ENCODE measurements at regions not wholly inside any gene's neighbourhood (a gene's known extent, or its start where the extent isn't known, plus 50 kb on each side); places are given as distances from the start of the nearest gene placed in this dataset.

- in situ Hi-C loops (cut with MboI; ENCODE audit: low sequenced_read_pairs), result no loop called here
Observed at GRCh38 chr6:156420172-156420993, 356.8 kb upstream of the ARID1B start.

- in situ Hi-C loops (cut with MboI; ENCODE audit: low sequenced_read_pairs), result no loop called here
Observed at GRCh38 chr6:156419594-156419993, 357.6 kb upstream of the ARID1B start.

GRCh38 chr6:156418253-156418652, 358.9 kb upstream of the ARID1B start:
- in situ Hi-C loops (cut with MboI; ENCODE audit: low sequenced_read_pairs), result no loop called here

- in situ Hi-C loops (cut with MboI; ENCODE audit: low sequenced_read_pairs), result no loop called here
Observed at GRCh38 chr6:156416391-156416790, 360.8 kb upstream of the ARID1B start.

- in situ Hi-C loops (cut with MboI; ENCODE audit: low sequenced_read_pairs), result no loop called here
Observed at GRCh38 chr6:156413154-156413553, 364.0 kb upstream of the ARID1B start.

- in situ Hi-C loops (cut with MboI; ENCODE audit: low sequenced_read_pairs), result no loop called here
Observed at GRCh38 chr6:156410649-156411048, 366.5 kb upstream of the ARID1B start.

GRCh38 chr6:156408655-156409054, 368.5 kb upstream of the ARID1B start:
- in situ Hi-C loops (cut with MboI; ENCODE audit: low sequenced_read_pairs), result no loop called here

GRCh38 chr6:156407334-156407733, 369.8 kb upstream of the ARID1B start:
- in situ Hi-C loops (cut with MboI; ENCODE audit: low sequenced_read_pairs), result no loop called here

GRCh38 chr6:156406688-156407087, 370.5 kb upstream of the ARID1B start:
- in situ Hi-C loops (cut with MboI; ENCODE audit: low sequenced_read_pairs), result no loop called here

GRCh38 chr6:156406099-156406498, 371.1 kb upstream of the ARID1B start:
- in situ Hi-C loops (cut with MboI; ENCODE audit: low sequenced_read_pairs), result no loop called here

GRCh38 chr6:156402628-156403027, 374.6 kb upstream of the ARID1B start:
- in situ Hi-C loops (cut with MboI; ENCODE audit: low sequenced_read_pairs), result no loop called here

GRCh38 chr6:156402227-156402626, 375.0 kb upstream of the ARID1B start:
- in situ Hi-C loops (cut with MboI; ENCODE audit: low sequenced_read_pairs), result no loop called here

GRCh38 chr6:156400487-156400886, 376.7 kb upstream of the ARID1B start:
- in situ Hi-C loops (cut with MboI; ENCODE audit: low sequenced_read_pairs), result no loop called here

- in situ Hi-C loops (cut with MboI; ENCODE audit: low sequenced_read_pairs), result no loop called here
Observed at GRCh38 chr6:156398966-156399365, 378.2 kb upstream of the ARID1B start.

- in situ Hi-C loops (cut with MboI; ENCODE audit: low sequenced_read_pairs), result no loop called here
Observed at GRCh38 chr6:156398371-156398770, 378.8 kb upstream of the ARID1B start.

- in situ Hi-C loops (cut with MboI; ENCODE audit: low sequenced_read_pairs), result no loop called here
Observed at GRCh38 chr6:156396791-156397418, 380.3 kb upstream of the ARID1B start.

- in situ Hi-C loops (cut with MboI; ENCODE audit: low sequenced_read_pairs), result no loop called here
Observed at GRCh38 chr6:156396068-156396771, 381.0 kb upstream of the ARID1B start.

- in situ Hi-C loops (cut with MboI; ENCODE audit: low sequenced_read_pairs), result no loop called here
Observed at GRCh38 chr6:156395276-156395675, 381.9 kb upstream of the ARID1B start.

- in situ Hi-C loops (cut with MboI; ENCODE audit: low sequenced_read_pairs), result no loop called here
Observed at GRCh38 chr6:156392648-156393047, 384.5 kb upstream of the ARID1B start.

GRCh38 chr6:156391977-156392376, 385.2 kb upstream of the ARID1B start:
- in situ Hi-C loops (cut with MboI; ENCODE audit: low sequenced_read_pairs), result no loop called here

- in situ Hi-C loops (cut with MboI; ENCODE audit: low sequenced_read_pairs), result no loop called here
Observed at GRCh38 chr6:156391061-156391672, 386.0 kb upstream of the ARID1B start.
